ENCODE measurements at regions not wholly inside any gene's neighbourhood (a gene's known extent, or its start where the extent isn't known, plus 50 kb on each side); places are given as distances from the start of the nearest gene placed in this dataset.
"Not testable (repeated sequence)": the region's sequence is repeated elsewhere in the genome, so short reads cannot be mapped to it uniquely, and the experiment has no call there.

DNA sequence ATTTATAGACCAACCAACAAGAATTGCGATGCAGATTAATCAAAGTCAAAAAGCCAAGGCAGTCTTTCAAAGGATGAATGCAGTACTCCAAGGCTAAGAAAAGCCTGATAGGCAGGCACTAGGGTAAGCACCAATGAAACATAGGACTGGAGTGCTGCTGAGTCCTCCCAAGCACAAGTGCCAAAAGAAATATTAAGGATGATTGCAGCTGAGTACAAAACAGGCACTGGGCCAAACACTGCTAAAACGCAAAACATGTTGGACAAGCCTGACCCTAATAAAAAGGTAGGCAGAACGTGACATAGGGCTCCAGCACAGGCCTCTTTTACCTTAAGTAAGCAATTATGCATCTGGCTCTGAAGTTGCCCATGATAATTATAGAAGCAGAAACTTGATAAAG is 160.1 kb upstream of the LRP1B start:
- CTCF ChIA-PET = no interaction called here
- no peak overlapping the region for H3K4me3 Mint-ChIP-seq
- DNase-seq = no peak
- peaks cover 2% of the 10 kb centered on the region for H3K9me3 Mint-ChIP-seq
- no peaks in the 10 kb centered on the region for H3K36me3 Mint-ChIP-seq (ENCODE audit: low read depth)
- H3K4me1 Mint-ChIP-seq = no peaks in the 10 kb centered on the region
- no peaks in the 10 kb centered on the region for H3K27me3 Mint-ChIP-seq
- POLR2A ChIA-PET = no interaction called here
- H3K27ac Mint-ChIP-seq = no peak overlapping the region

DNA sequence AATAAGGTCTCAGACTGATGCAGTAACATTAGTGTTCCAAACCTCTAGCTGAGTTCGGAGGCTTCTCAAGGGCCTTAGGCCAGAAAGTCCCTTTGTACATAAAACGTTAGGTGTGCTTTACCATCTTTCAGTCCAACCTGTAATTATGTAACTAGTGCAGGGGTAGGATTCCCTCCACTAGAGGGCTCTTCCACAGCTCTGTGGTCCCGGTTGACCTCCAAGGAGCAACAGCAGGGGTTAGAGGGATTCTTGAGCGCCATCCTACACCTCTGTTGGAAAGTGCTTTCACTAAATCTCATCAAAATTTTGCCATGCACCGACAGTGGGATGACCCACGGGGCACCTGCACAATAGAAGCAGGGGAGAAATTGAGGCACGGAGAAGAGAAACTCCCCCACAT is 155.8 kb upstream of the LRP1B start:
- no peaks in the 10 kb centered on the region for H3K27me3 Mint-ChIP-seq
- no peaks in the 10 kb centered on the region for H3K36me3 Mint-ChIP-seq (ENCODE audit: low read depth)
- no peaks in the 10 kb centered on the region for H3K4me1 Mint-ChIP-seq
- DNase-seq = no peak
- ChIA-PET CTCF (no interaction called here), POLR2A (no interaction called here)
- H3K4me3 Mint-ChIP-seq = no peak overlapping the region
- H3K9me3 Mint-ChIP-seq = peaks cover 2% of the 10 kb centered on the region
- H3K27ac Mint-ChIP-seq = no peak overlapping the region

DNA sequence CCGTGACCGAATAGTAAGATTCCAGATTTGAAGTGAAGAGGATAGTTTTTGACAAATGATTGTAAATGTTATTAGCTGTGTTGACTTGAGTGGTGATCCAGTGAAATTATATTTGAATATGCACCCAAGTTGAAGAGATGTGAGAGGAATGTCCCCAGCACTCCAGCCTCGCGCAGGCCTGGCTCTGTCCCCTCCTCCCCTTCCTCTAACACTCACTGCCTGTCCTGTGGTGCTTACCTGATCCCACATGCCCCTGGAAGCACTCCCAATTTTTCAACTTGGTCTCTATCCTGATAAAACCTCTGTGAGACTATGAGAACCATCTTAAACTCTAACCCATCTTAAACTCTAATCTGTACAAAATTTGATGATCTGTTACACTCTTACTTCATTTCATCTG is 154.7 kb upstream of the LRP1B start:
- CTCF ChIA-PET = no interaction called here
- DNase-seq = no peak
- no peaks in the 10 kb centered on the region for H3K4me1 Mint-ChIP-seq
- POLR2A ChIA-PET = no interaction called here
- no peaks in the 10 kb centered on the region for H3K27me3 Mint-ChIP-seq
- H3K4me3 Mint-ChIP-seq = no peak overlapping the region
- no peaks in the 10 kb centered on the region for H3K36me3 Mint-ChIP-seq (ENCODE audit: low read depth)
- peaks cover 2% of the 10 kb centered on the region for H3K9me3 Mint-ChIP-seq
- H3K27ac Mint-ChIP-seq = no peak overlapping the region

DNA sequence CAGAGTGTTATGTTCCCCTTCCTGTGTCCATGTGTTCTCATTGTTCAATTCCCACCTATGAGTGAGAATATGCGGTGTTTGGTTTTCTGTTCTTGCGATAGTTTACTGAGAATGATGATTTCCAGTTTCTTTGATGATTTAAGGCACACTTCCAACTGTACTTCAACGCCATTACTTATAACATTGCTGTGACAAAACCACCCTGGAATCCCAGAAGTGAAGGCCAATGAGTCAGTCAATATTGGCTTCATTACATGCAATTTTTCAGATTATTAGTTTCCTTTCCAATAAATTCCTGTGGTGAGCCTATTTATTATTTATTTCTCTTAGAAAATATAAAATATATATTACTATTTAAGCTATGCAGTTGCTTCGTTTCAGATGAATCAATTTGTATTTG is 153.5 kb upstream of the LRP1B start:
- H3K4me3 Mint-ChIP-seq; CTCF ChIA-PET; DNase-seq; H3K4me1 Mint-ChIP-seq; H3K36me3 Mint-ChIP-seq (ENCODE audit: low read depth); POLR2A ChIA-PET; H3K27ac Mint-ChIP-seq; H3K9me3 Mint-ChIP-seq; H3K27me3 Mint-ChIP-seq: not testable (repeated sequence)

DNA sequence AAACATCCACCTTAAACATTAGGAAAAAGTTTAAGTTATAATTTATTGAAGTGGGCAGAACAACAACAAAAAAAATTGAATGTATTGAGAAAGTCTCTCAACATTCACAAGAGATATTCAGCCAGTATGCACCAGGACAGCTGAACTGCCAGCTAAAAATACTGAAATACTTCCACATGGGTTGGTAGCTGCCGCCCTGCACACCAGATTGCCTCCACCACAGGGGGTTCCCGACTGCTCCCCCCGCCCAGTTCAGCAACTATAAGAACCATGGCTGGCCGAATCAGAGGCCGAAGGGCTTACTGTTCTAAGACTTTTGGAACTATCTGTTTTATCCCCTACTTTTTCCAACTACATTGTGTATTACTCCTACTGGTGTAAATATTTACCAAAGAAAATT is 150.0 kb upstream of the LRP1B start:
- DNase-seq = no peak
- POLR2A ChIA-PET = no interaction called here
- no peaks in the 10 kb centered on the region for H3K4me1 Mint-ChIP-seq
- no peak overlapping the region for H3K27ac Mint-ChIP-seq
- H3K27me3 Mint-ChIP-seq = no peaks in the 10 kb centered on the region
- no peak overlapping the region for H3K4me3 Mint-ChIP-seq
- no peaks in the 10 kb centered on the region for H3K36me3 Mint-ChIP-seq (ENCODE audit: low read depth)
- H3K9me3 Mint-ChIP-seq = peaks cover 4% of the 10 kb centered on the region
- CTCF ChIA-PET = no interaction called here

DNA sequence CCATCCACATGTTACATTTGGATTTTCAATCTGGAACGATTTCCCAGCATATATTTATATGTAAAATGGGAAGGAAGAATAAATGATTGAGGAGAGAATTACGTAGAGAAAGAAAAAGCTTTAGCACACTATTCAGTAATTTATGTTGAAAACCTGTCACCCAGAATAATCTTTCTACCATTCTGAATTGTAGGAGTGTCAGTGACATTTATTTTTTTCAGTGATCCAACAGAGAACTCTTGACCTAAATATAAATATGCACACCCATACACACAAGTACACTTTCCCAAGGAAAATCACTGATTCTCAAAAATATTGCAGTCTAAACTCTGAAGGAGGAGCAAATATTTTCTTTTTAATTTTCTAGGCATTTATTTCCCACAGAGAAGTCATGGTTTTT is 140.2 kb upstream of the LRP1B start:
- Mint-ChIP-seq H3K27me3 (no peaks in the 10 kb centered on the region), H3K9me3 (no peaks in the 10 kb centered on the region), H3K27ac (no peak overlapping the region), H3K4me3 (no peak overlapping the region), H3K36me3 (ENCODE audit: low read depth) (no peaks in the 10 kb centered on the region), H3K4me1 (no peaks in the 10 kb centered on the region)
- DNase-seq = no peak
- CTCF ChIA-PET = no interaction called here
- POLR2A ChIA-PET = no interaction called here

DNA sequence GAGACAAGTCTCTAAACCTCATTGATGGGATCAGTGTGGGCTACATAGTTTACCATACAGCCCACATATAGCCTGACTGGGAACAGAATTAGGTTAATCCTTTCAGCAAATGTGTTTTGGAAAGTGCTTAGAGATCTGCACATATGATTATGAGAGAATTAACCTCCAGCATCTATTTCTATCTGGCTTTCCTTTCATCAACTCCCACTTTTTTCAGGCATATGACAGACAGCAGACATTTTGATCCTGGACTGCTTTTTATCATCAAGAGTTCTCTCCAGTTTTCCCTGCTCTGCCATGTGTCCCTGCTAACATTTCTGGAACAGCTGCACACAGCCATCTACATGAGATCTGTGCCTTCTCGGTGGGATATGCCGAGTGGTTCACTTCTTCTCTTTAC is 139.5 kb upstream of the LRP1B start:
- DNase-seq = no peak
- no peaks in the 10 kb centered on the region for H3K4me1 Mint-ChIP-seq
- no peaks in the 10 kb centered on the region for H3K27me3 Mint-ChIP-seq
- POLR2A ChIA-PET = no interaction called here
- H3K27ac Mint-ChIP-seq = no peak overlapping the region
- no peaks in the 10 kb centered on the region for H3K36me3 Mint-ChIP-seq (ENCODE audit: low read depth)
- no peaks in the 10 kb centered on the region for H3K9me3 Mint-ChIP-seq
- CTCF ChIA-PET = no interaction called here
- H3K4me3 Mint-ChIP-seq = no peak overlapping the region

DNA sequence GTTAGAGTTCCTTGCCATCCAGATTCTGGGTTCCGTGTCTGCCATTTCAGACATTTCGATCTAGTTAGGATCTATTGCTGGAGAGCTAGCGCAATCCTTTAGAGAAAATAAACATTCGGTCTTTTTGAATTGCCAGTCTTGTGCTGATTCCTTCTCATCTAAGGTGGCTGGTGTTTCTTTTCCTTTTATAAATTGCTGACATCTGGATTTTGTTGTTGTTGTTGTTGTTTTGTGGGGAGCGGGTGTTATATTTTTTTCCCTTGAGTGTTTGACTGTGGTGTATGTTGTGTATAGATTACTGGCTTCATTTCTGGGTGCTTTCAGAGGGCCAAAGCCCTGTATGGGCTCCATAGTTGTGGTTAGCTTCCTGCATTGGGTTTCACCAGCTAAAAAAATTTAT is 128.5 kb upstream of the LRP1B start:
- DNase-seq = no peak

DNA sequence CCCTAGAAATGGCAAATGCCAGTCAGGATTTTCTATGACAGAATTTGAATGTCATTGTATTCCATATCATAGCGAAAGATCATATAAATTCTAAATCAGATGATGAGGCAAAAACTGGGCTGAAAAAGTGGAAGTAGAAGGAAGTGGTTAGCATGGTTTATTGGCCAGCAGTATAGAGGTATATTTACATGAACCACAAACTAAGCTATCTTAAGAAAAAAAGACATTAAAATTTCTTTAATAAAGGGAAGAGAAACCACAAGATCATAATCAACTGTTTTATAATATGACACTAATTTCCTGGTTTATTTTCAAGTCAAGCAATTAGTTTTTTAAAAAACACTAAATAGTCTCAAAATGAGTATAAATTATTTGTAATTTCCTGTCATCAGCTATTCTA is 123.2 kb upstream of the LRP1B start:
- Mint-ChIP-seq H3K9me3 (peaks cover 3% of the 10 kb centered on the region), H3K27me3 (no peaks in the 10 kb centered on the region), H3K36me3 (ENCODE audit: low read depth) (no peaks in the 10 kb centered on the region), H3K27ac (no peak overlapping the region), H3K4me3 (no peak overlapping the region), H3K4me1 (no peaks in the 10 kb centered on the region)
- DNase-seq = no peak
- ChIA-PET POLR2A (no interaction called here), CTCF (no interaction called here)

More for the DNA sequence above, 128.5 kb upstream of the LRP1B start:
- no peaks in the 10 kb centered on the region for H3K27me3 Mint-ChIP-seq
- H3K4me3 Mint-ChIP-seq = no peak overlapping the region
- no peak overlapping the region for H3K27ac Mint-ChIP-seq
- POLR2A ChIA-PET = no interaction called here
- H3K9me3 Mint-ChIP-seq = peaks cover 3% of the 10 kb centered on the region
- no peaks in the 10 kb centered on the region for H3K36me3 Mint-ChIP-seq (ENCODE audit: low read depth)
- CTCF ChIA-PET = no interaction called here
- H3K4me1 Mint-ChIP-seq = no peaks in the 10 kb centered on the region

DNA sequence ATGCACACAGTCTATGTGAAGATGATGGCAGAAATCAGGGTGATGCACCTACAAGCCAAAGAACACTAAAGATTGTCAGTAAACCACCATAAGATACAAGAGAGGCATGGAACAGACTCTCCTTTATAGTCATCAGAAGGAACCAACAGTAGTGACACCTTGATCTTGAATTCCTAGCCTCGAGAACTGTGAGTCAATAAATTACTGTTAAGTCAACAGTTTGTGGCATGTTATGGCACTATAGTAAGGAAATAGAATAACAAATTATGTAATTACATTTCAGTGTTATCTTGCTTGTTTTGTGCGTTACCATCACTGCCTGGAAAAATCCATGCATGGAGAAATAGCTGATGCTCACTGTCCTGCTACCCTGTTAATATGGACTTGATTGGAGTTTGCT is 110.2 kb upstream of the LRP1B start:
- DNase-seq = no peak
- H3K4me3 Mint-ChIP-seq = no peak overlapping the region
- POLR2A ChIA-PET = no interaction called here

DNA sequence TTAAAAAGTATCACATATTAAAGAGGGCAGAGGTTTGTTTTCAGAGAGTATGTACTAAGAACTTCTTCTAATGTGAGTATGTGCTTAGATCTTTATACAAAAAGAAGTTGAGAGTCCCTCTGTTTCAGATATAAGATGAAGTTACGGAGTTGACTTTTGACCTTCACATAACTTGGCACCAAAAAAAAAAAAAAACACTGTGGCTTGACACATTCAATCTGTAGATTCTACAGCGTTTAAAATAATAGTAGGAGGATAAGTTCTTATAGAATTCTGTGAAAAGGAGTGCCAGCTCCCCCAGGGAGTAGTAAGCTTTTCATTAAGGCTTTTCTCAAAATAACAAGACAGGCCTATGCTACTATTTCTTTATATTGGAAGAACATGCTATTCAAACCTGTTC is 105.4 kb upstream of the LRP1B start:
- H3K9me3 Mint-ChIP-seq = no peaks in the 10 kb centered on the region
- H3K4me1 Mint-ChIP-seq = no peaks in the 10 kb centered on the region
- H3K36me3 Mint-ChIP-seq (ENCODE audit: low read depth) = no peaks in the 10 kb centered on the region
- H3K27ac Mint-ChIP-seq = no peak overlapping the region
- POLR2A ChIA-PET = no interaction called here
- CTCF ChIA-PET = no interaction called here
- no peak overlapping the region for H3K4me3 Mint-ChIP-seq
- DNase-seq = no peak
- no peaks in the 10 kb centered on the region for H3K27me3 Mint-ChIP-seq

More for the DNA sequence above, 110.2 kb upstream of the LRP1B start:
- CTCF ChIA-PET = no interaction called here
- no peaks in the 10 kb centered on the region for H3K4me1 Mint-ChIP-seq
- no peaks in the 10 kb centered on the region for H3K9me3 Mint-ChIP-seq
- no peaks in the 10 kb centered on the region for H3K36me3 Mint-ChIP-seq (ENCODE audit: low read depth)
- H3K27me3 Mint-ChIP-seq = no peaks in the 10 kb centered on the region
- H3K27ac Mint-ChIP-seq = no peak overlapping the region

DNA sequence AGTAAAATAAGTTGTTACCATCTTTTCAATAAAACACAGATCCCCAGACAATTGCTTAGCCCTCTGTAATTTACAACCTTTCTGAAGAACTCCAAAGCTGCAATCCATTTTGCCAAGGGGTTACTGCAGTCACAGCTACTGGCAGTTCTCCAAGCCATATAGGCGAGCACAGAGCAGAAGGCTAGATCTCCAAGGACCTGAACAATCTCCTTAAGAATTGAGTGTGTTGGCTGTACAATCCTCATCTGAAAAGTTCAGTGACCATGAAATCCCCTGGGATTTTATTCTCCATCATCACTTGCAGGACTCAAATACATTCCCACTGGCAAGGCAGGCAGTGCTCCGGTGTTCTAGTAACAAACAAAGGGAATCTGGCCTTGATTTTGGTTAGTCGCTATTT is 103.9 kb upstream of the LRP1B start:
- H3K4me3 Mint-ChIP-seq = no peak overlapping the region
- POLR2A ChIA-PET = no interaction called here

DNA sequence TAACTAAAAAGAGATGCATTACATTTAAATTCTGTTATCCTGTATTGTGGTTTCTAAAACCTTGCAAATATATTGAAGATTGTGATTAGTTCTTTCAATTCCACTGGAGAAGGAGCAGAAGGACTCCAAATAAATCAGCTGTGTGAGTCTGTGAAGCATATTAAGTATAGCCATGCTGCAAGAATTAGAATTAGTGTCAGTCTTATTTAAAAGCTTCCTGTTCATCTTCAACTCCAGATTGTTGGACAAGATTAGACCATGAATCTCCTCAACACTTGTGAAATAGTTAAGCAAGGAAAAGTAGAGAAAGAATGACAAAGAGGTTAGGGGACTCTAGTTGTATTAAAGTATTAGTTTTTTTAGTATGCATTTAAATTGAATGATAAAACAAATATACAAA is 92.5 kb upstream of the LRP1B start:
- Mint-ChIP-seq H3K9me3 (no peaks in the 10 kb centered on the region), H3K36me3 (ENCODE audit: low read depth) (no peaks in the 10 kb centered on the region), H3K27me3 (no peaks in the 10 kb centered on the region), H3K27ac (no peak overlapping the region), H3K4me3 (no peak overlapping the region), H3K4me1 (no peaks in the 10 kb centered on the region)
- ChIA-PET CTCF (no interaction called here), POLR2A (no interaction called here)
- DNase-seq = no peak

More for the DNA sequence above, 103.9 kb upstream of the LRP1B start:
- no peak for DNase-seq
- H3K27me3 Mint-ChIP-seq = no peaks in the 10 kb centered on the region
- no peaks in the 10 kb centered on the region for H3K9me3 Mint-ChIP-seq
- H3K36me3 Mint-ChIP-seq (ENCODE audit: low read depth) = no peaks in the 10 kb centered on the region
- no peak overlapping the region for H3K27ac Mint-ChIP-seq
- H3K4me1 Mint-ChIP-seq = no peaks in the 10 kb centered on the region
- CTCF ChIA-PET = no interaction called here

DNA sequence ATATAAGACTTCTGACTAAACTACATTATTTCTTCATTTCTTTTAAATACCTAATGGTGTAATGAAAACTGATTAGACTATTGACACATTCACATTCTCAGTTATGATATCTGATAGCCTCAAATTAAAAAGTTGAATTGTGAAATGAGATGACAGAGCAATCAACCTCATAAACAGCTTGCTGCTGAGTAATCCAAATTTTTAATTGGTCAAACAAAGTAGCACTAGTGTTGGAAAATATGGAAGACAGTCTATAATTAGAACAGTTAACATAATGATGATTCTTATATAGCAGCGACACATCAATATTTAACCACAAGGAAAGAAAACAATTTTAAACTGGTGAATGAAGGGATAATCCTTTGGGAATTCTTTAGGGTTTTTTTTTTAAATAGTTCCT is 91.9 kb upstream of the LRP1B start:
- ChIA-PET CTCF (no interaction called here), POLR2A (no interaction called here)
- Mint-ChIP-seq H3K4me1 (no peaks in the 10 kb centered on the region), H3K27ac (no peak overlapping the region), H3K4me3 (no peak overlapping the region), H3K27me3 (no peaks in the 10 kb centered on the region), H3K9me3 (no peaks in the 10 kb centered on the region), H3K36me3 (ENCODE audit: low read depth) (no peaks in the 10 kb centered on the region)
- no peak for DNase-seq

DNA sequence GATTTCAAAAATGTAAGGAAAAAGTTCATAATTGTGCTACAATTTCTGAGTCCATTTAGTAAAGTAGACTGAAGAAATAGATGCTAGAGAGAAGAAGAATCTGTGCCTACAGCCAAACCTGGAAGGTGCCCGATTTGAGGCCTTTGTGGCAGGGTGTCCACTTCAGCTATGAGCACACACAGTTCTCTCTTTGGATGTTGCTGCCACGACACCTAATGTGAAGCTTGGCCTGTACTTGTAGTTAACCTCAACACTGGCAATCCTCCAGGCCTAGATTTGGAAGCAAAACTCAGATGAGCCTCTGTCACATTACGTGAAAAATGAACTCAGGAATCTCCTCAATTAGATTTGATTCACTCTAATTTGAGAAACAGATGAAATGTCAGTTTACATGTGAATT is 90.1 kb upstream of the LRP1B start:
- H3K36me3 Mint-ChIP-seq (ENCODE audit: low read depth) = no peaks in the 10 kb centered on the region

More for the DNA sequence above, 90.1 kb upstream of the LRP1B start:
- Mint-ChIP-seq H3K4me3 (no peak overlapping the region), H3K27me3 (no peaks in the 10 kb centered on the region), H3K4me1 (no peaks in the 10 kb centered on the region), H3K27ac (no peak overlapping the region), H3K9me3 (no peaks in the 10 kb centered on the region)
- no peak for DNase-seq
- ChIA-PET POLR2A (no interaction called here), CTCF (no interaction called here)
